ENCODE measurements at regions not wholly inside any gene's neighbourhood (a gene's known extent, or its start where the extent isn't known, plus 50 kb on each side); places are given as distances from the start of the nearest gene placed in this dataset.

- DNase-seq, result no peak
These were observed 54.4 kb upstream of the CLNK start for GRCh38 chr4:10738826-10739489.

DNA sequence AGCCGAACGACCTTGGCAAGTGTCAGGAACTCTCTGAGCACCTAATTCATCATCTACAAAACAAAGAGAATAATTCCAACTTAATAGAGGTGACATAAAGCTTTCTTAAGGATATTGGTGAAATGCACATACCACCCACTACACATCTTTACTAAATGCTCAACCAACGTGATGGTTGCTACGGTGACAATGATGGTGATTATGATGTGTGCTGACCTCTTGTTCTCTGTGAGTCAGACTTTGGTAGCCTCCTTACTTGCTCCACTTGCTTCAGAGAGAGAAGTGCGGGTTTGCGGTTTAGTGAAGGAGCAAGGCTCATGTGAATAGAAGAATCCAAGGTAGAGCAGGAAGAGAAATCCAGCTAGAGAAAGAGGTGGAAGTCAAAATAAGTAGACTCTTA lies 52.8 kb upstream of the CLNK start:
- DNase-seq, result no peak

DNA sequence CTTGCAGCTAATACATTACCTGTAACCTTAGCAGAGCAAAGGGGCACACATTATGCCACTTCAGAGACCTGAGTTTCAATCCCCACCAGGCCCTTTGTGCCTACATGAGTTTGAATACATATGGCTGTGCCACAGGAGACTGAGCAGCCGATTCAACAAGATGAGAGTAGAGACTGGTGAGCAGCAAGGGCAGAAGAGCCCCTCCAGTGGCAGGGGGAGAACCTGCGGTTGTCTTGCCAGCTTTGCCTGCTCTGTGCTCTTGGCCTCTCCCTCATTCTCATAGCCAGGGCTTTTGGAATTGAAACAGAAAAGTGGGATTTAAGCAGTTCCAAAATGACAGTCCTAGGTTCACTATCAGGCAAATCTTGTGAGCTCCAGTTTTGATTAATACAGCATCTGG lies 52.3 kb upstream of the CLNK start:
- no peak for DNase-seq

DNA sequence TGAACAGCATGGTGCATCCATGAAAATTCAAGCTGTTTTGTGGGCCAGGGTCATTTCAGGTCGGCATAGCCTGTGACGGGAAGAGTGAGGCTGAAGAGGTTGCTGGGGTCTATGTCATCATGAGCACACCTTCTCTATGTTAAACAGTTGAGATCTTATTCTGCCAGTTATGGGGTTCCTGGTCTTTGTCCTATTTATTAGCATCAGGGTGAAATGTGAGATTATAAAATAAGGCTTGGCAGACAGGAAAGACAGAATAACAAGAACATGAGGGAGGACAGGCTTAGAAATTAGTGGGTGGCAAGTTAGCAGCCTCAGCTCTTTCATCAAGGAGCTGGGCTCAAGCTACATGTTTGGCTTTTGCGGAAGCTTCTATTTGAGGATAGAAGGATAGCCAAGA lies 51.7 kb upstream of the CLNK start:
- DNase-seq, result no peak

DNA sequence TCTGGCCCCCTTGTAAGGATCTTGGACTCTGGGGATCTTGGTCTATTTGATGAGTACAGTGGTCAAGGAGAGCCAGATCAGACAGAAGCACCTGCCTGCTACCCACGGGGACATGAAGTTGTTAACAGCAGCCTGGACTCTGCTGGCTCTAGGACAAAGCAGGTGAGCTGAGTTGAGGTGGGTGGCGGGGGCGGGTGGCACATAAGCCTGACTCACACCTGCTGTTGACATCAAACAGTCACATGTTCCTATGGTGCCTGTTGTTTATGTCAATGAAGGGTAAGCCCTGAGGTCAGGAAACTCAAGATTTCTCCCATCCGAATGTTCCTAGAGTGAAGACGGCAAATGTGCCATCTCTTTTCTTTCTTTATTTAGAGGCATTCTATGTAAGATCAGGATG lies 50.1 kb upstream of the CLNK start:
- no peak for DNase-seq
